ENCODE measurements at regions not wholly inside any gene's neighbourhood (a gene's known extent, or its start where the extent isn't known, plus 50 kb on each side); places are given as distances from the start of the nearest gene placed in this dataset.

DNA sequence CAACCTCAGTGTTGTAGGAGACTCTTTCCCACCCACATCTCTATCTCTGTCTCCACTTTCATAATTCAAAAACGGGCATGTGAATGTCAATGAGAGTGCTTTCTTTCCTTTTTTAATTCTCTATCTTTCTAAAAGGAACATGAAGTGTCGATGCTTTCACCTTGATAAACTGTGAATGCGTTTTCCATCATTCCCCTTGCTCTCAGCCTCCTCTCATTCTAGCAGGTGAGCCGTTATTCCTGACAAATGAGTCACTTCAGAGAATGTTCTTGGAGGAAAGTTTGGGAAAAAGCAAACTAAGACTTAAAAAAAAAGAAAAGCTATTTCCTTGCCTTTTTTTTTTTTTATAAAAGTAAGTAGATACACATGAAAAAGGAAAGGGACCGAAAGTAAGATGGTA is 226.0 kb upstream of the C1orf87 start:
- TF ChIP-seq, protein P1, sequence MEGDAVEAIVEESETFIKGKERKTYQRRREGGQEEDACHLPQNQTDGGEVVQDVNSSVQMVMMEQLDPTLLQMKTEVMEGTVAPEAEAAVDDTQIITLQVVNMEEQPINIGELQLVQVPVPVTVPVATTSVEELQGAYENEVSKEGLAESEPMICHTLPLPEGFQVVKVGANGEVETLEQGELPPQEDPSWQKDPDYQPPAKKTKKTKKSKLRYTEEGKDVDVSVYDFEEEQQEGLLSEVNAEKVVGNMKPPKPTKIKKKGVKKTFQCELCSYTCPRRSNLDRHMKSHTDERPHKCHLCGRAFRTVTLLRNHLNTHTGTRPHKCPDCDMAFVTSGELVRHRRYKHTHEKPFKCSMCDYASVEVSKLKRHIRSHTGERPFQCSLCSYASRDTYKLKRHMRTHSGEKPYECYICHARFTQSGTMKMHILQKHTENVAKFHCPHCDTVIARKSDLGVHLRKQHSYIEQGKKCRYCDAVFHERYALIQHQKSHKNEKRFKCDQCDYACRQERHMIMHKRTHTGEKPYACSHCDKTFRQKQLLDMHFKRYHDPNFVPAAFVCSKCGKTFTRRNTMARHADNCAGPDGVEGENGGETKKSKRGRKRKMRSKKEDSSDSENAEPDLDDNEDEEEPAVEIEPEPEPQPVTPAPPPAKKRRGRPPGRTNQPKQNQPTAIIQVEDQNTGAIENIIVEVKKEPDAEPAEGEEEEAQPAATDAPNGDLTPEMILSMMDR (IDR thresholded peaks at IDR 0.05; ENCODE audit: control extremely low read depth in 1 of 3, insufficient read depth in 1 of 3, low read depth in 1 of 3, low read length in 3 of 3), result no peak
- TF ChIP-seq GTF2F1 (IDR thresholded peaks at IDR 0.05; ENCODE audit: borderline replicate concordance, low read depth, low read length) (no peak), RAD21 (IDR thresholded peaks at IDR 0.05 in 1 of 2, conservative IDR thresholded peaks at IDR 0.05 in 1 of 2; ENCODE audit: low read depth in 2 of 2, low read length in 2 of 2) (no peak), ZNF274 (IDR thresholded peaks at IDR 0.05; ENCODE audit: borderline replicate concordance, extremely low read depth, low read length) (no peak), EZH2 (IDR thresholded peaks at IDR 0.05; ENCODE audit: low read depth, low read length, severe bottlenecking) (no peak), ASH2L (IDR thresholded peaks at IDR 0.05; ENCODE audit: low read length) (no peak)
